RWPE1 (cell line): ENCODE measurements at regions not wholly inside any gene's neighbourhood (a gene's known extent, or its start where the extent isn't known, plus 50 kb on each side); places are given as distances from the start of the nearest gene placed in this dataset.
"Not testable (repeated sequence)": the region's sequence is repeated elsewhere in the genome, so short reads cannot be mapped to it uniquely, and the experiment has no call there.

Experiments
- CTCF ChIA-PET: fragments of 350-600 bp; sonication (Branson Sonifier 250); formaldehyde crosslinking; extraction: SDS; loops from one replicate; lab custom pipeline; 2021; lab: Yijun Ruan, JAX
- POLR2A ChIA-PET: fragments of 400-600 bp; formaldehyde crosslinking; extraction: SDS; loops from one replicate; lab custom pipeline; 2020; ENCODE audit warnings: antibody characterized with exemption; ENCODE audit not compliant: low non-redundant PET; lab: Yijun Ruan, JAX
- DNase-seq: peaks from one replicate; pipeline ENCODE4 v3.0.0; 2012; ENCODE audit warnings: low spot score
- H3K27ac ChIP-seq: fragments of 450-650 bp; 2 replicates; pipeline ENCODE4 v1.5.1; 2017
- TF ChIP-seq, protein P1 (sequence below): fragments of 450-650 bp; conservative IDR thresholded peaks from 2 replicates; pipeline ENCODE4 v1.5.1; 2017; ENCODE audit warnings: low read depth, mild to moderate bottlenecking

DNA sequence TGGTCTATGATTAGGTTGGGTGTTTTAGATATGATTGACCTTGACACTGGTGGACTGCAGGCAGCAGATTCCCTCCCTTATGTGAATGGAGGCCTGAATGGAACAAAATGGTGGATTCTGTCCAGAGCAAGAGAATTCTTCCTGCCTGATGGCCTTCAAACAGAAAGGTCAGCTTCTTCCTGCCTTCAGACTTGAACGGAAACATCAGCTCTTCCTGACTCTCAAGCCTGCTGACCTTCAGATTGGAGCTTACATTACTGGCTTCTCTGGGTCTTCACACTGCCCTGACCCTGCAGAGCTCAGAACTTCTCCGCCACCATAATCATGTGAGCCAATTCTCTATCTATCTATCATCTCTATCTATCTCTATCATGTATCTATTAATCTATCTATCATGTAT, 111.6 kb downstream of the RAMP3 start:
- POLR2A ChIA-PET = no interaction called here
- CTCF ChIA-PET = interaction anchor here (0.9 kb wide), 1 partner anchor 52 kb away, joined by 4 read pairs; no protein-coding TSS in a partner anchor
- no peak overlapping the region for H3K27ac ChIP-seq
- TF ChIP-seq, protein P1, sequence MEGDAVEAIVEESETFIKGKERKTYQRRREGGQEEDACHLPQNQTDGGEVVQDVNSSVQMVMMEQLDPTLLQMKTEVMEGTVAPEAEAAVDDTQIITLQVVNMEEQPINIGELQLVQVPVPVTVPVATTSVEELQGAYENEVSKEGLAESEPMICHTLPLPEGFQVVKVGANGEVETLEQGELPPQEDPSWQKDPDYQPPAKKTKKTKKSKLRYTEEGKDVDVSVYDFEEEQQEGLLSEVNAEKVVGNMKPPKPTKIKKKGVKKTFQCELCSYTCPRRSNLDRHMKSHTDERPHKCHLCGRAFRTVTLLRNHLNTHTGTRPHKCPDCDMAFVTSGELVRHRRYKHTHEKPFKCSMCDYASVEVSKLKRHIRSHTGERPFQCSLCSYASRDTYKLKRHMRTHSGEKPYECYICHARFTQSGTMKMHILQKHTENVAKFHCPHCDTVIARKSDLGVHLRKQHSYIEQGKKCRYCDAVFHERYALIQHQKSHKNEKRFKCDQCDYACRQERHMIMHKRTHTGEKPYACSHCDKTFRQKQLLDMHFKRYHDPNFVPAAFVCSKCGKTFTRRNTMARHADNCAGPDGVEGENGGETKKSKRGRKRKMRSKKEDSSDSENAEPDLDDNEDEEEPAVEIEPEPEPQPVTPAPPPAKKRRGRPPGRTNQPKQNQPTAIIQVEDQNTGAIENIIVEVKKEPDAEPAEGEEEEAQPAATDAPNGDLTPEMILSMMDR = no peak
- DNase-seq = no peak

DNA sequence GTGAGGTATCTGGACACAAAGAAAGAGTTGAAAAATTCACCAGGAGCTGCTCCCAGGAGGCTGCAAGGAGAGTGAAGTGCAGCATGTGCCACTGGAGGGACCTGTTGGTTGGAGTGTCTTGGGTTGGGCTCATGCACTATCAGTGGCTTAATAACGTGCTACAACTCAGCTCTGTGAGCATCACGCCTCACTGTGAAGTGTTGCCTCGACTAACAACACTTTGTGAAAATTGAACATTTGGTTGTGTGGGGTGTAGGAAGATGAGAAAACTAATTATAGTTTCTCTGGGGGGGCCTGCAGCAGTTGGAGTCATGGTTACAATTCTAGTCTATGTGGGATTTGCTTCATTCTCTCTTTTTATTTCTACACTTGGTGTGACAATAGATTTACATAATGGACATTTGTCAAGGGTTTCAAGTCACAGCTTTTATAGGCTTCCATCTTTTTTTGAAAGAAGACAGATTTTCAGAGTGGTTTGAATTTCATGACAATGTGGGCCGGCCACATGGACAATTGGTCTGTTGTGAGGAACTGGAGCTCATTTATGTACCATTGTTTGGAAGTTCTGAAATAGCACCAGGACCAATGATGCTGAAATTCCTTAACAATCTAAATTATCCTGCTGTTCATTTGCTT, 121.3 kb downstream of the RAMP3 start:
- POLR2A ChIA-PET = no interaction called here
- CTCF ChIA-PET = no interaction called here
- H3K27ac ChIP-seq = no peak overlapping the region
- DNase-seq = no peak
- TF ChIP-seq, protein P1 = no peak

DNA sequence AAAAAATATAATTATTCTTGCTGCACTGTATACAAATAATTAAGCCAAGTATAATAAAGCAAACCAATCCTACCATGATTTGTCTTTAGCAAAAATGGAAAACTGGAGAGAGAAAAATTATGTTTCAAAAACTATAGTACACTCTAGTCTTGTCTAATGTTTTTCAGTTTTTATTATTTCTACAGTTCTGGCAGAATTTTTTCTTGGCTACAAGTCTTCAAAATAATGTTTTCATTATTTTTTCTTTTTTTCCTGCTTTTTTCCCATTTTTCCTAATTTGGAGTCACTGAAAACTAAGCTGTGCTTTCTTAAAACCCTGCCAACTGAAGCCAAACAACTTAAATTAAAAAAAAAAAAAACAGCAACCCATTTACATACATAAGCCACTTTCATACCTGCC, 132.0 kb downstream of the RAMP3 start:
- DNase-seq, POLR2A ChIA-PET, H3K27ac ChIP-seq: not testable (repeated sequence)
- CTCF ChIA-PET = interaction anchor here (0.6 to 0.7 kb wide), 3 partner anchors 23 to 391 kb away, joined by 3 to 5 read pairs (median 4); no protein-coding TSS in a partner anchor

DNA sequence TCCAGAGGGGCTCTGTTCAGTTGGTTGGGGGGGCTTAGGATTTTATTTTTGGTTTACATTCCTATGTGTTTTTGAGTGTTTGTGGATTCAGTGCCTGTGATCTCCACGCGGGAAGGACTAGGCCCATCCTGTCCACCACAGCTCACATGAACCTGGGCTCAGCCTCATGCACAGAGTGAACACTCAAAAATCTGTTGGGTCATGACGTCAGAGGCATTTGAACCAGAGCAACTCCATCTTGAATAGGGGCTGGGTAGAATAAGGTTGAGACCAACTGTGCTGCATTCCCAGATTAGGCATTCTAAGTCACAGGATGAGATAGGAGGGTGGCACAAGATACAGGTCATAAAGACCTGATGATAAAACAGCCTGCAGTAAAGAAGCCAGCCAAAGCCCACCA, 133.3 kb downstream of the RAMP3 start:
- CTCF ChIA-PET = no interaction called here
- H3K27ac ChIP-seq = no peak overlapping the region
- TF ChIP-seq, protein P1 = no peak
- POLR2A ChIA-PET = no interaction called here
- DNase-seq = no peak

DNA sequence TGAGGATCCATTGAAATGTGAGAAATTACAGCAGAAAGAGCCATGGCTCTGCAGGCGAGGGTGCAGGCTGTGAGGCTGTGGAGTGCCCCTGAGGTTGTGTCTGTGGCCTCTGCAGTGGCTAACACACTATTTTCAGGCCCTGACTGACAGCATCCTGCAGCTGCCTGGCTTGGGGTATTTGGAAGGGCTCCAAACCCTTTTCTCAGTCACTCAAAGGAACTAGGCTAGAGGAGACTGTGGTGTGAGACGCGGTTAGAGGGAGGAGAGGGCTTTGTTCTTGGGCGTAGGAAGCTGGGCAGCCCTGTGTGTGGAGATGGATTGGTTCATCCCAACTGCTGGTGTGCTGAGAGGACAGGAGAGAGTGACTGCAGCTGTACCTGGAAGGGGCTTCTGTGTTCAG, 134.9 kb downstream of the RAMP3 start:
- no peak for DNase-seq
- POLR2A ChIA-PET = no interaction called here
- no peak overlapping the region for H3K27ac ChIP-seq
- TF ChIP-seq, protein P1 = no peak
- CTCF ChIA-PET = no interaction called here

DNA sequence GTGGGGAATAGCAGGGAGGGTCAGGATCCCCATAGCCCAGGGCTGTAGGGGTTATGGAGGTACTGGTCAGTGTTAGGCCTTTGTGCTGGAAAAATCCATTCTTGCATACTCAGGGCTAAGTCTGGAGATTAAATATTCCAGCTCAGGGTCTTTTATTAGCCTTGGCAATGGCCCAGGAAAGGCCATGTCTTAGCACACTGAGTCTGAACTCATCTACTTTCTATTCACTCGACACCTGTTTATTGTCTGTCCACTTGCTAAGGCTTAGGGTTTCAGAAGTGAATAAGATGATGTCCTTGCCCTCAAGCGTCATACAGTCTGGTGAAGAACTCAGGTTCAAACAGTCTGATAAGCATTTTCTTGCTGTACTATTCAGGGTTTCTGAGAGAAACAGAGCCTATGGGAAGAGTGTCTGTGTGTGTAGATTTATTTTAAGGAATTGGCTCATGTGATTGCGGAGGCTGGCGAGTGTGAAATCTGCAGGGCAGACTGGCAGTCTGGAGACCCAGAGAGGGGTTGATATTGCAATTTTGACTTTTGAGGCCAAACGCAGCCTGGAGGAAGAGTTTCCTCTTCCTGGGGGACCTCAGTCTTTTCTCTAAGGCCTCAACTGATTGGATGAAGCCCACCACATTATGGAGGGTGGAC, 135.8 kb downstream of the RAMP3 start:
- ChIA-PET CTCF (no interaction called here), POLR2A (no interaction called here)
- TF ChIP-seq, protein P1 = no peak
- no peak overlapping the region for H3K27ac ChIP-seq
- DNase-seq = no peak

DNA sequence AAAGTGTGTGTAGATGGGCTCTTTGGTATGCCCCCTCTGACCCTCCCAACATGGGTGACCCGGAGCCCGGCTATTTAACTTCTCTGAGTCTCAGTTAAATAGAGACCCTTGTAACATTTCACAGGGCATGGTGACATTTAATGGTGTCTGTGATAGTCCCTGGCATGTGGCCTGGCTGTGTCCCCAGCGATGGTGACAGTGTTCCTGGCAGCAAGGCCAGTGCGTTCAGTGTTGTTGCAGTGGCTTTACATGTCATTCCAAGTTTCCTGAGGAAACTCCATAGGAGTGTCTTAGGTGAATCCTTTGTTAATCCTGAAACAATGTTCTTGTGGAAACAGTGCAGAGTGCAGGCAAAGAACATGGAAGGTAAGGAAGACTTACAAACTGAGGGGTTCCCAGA, 137.0 kb downstream of the RAMP3 start:
- ChIA-PET CTCF (no interaction called here), POLR2A (no interaction called here)
- H3K27ac ChIP-seq = no peak overlapping the region
- DNase-seq = no peak
- TF ChIP-seq, protein P1 = no peak
